ENCODE measurements at regions not wholly inside any gene's neighbourhood (a gene's known extent, or its start where the extent isn't known, plus 50 kb on each side); places are given as distances from the start of the nearest gene placed in this dataset.

DNA sequence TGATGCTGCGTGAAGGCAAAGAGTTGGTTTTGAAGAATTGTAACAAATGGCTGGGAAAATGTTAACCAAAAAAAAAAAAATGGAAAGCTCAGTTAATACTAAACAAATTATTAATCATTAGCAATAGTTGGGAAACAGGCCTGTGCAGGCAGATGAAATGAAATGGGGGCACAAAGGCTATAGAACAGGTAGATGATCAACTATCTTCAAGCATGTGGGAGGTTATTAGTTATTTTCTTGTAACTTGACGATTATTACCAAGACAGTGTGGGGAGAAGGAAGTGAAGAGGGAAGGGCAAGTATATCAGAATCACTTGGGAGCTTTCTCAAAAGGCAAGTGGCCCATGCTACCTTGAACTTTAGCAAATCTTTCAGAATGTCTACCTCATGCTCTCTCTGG, 351.9 kb downstream of the BCOR start:
- ChIA-PET CTCF (interaction anchor here (0.6 kb wide), 1 partner anchor 1471 kb away, joined by 5 read pairs; no protein-coding TSS in a partner anchor), POLR2A (ENCODE audit: unreplicated experiment) (no interaction called here)
- Histone ChIP-seq H2AFZ (ENCODE audit: low read length) (no peak overlapping the region), H3K36me3 (ENCODE audit: low read depth, low read length) (no peaks in the 10 kb centered on the region), H3K4me1 (ENCODE audit: insufficient read depth, low read length) (no peaks in the 10 kb centered on the region), H3K9me3 (ENCODE audit: low read length) (no peaks in the 10 kb centered on the region), H3K27ac (ENCODE audit: low read length) (no peak overlapping the region), H3K27me3 (ENCODE audit: low read length) (no peaks in the 10 kb centered on the region), H3K4me2 (ENCODE audit: low read length) (no peak overlapping the region), H3K9ac (ENCODE audit: low read length) (no peak overlapping the region), H3K79me2 (ENCODE audit: low read length) (no peaks in the 10 kb centered on the region), H3F3A (ENCODE audit: low read length, unreplicated experiment) (no peaks in the 10 kb centered on the region), H3K9me2 (replicated peaks; ENCODE audit: low read length) (no peaks in the 10 kb centered on the region), H4K20me1 (ENCODE audit: low read length) (no peaks in the 10 kb centered on the region), H3K4me3 (ENCODE audit: low read length) (no peak overlapping the region)
- no peak for ATAC-seq
- intact Hi-C loops (cut with micrococcal nuclease), result no loop called here
- DNase-seq, result no peak
- TF ChIP-seq, protein P1, sequence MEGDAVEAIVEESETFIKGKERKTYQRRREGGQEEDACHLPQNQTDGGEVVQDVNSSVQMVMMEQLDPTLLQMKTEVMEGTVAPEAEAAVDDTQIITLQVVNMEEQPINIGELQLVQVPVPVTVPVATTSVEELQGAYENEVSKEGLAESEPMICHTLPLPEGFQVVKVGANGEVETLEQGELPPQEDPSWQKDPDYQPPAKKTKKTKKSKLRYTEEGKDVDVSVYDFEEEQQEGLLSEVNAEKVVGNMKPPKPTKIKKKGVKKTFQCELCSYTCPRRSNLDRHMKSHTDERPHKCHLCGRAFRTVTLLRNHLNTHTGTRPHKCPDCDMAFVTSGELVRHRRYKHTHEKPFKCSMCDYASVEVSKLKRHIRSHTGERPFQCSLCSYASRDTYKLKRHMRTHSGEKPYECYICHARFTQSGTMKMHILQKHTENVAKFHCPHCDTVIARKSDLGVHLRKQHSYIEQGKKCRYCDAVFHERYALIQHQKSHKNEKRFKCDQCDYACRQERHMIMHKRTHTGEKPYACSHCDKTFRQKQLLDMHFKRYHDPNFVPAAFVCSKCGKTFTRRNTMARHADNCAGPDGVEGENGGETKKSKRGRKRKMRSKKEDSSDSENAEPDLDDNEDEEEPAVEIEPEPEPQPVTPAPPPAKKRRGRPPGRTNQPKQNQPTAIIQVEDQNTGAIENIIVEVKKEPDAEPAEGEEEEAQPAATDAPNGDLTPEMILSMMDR (conservative IDR thresholded peaks at IDR 0.05; ENCODE audit: low read depth, low read length), result no peak
- no TSS peak for BruUV-seq (replicated peaks)

DNA sequence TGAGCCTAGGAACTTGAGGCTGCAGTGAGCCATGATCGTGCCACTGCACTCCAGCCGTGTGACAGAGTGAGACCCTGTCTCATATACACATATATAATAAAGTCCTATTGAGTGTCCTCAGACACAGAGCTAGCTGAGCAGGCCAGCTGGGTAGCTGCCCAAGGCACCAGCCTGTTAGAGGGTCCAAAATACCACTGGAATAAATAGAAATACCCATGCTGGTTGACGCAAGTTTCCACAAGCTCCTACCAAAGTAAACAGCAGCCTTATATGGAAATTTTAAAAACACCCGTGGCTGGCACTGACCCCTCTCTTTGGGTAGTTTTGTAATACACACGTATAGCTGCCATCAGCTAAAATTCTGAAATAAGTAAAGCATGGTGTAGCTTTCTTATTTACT, 348.6 kb downstream of the BCOR start:
- H3K4me2 ChIP-seq (ENCODE audit: low read length), result no peak overlapping the region
- ATAC-seq (no peak), DNase-seq (no peak)
- no peak for TF ChIP-seq EZH2 (IDR thresholded peaks at IDR 0.05; ENCODE audit: low read length, unreplicated experiment)
- no peak for TF ChIP-seq EZH2phosphoT487 (IDR thresholded peaks at IDR 0.05; ENCODE audit: borderline replicate concordance, low read length)
- TF ChIP-seq, protein P1 (conservative IDR thresholded peaks at IDR 0.05; ENCODE audit: low read depth, low read length), result no peak
- H4K20me1 ChIP-seq (ENCODE audit: low read length), result no peaks in the 10 kb centered on the region
- H3K27ac ChIP-seq (ENCODE audit: low read length), result no peak overlapping the region
- no peaks in the 10 kb centered on the region for H3K79me2 ChIP-seq (ENCODE audit: low read length)
- POLR2A ChIA-PET (ENCODE audit: unreplicated experiment), result no interaction called here
- H3F3A ChIP-seq (ENCODE audit: low read length, unreplicated experiment), result no peaks in the 10 kb centered on the region
- intact Hi-C loops (cut with micrococcal nuclease), result no loop called here
- no peak overlapping the region for H3K9ac ChIP-seq (ENCODE audit: low read length)
- H3K4me1 ChIP-seq (ENCODE audit: insufficient read depth, low read length), result peaks cover 5% of the 10 kb centered on the region
- no peak overlapping the region for H3K4me3 ChIP-seq (ENCODE audit: low read length)
- no TSS peak for BruUV-seq (replicated peaks)
- CTCF ChIA-PET, result no interaction called here
- H2AFZ ChIP-seq (ENCODE audit: low read length), result no peak overlapping the region
- H3K9me2 ChIP-seq (replicated peaks; ENCODE audit: low read length), result no peaks in the 10 kb centered on the region
- H3K27me3 ChIP-seq (ENCODE audit: low read length), result no peaks in the 10 kb centered on the region
- no peaks in the 10 kb centered on the region for H3K36me3 ChIP-seq (ENCODE audit: low read depth, low read length)
- H3K9me3 ChIP-seq (ENCODE audit: low read length), result no peaks in the 10 kb centered on the region

DNA sequence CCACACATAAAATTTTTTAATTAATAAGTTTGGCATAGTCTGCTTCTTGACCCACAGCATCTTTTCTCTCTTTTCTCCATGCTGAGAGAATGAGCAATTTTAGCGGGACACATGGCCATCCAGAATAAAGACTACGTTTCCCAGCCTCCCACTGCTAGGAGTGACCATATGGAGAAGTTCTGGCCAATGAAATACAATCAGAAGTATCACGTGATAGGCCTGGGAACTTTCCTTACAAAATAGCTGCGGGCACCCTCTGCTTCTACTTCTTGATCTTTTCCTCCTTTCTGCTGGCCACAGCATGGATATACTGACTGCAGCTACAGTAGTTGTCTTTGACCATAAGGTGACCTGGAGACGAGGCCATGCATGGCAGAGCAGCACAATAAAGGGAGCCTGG, 348.0 kb downstream of the BCOR start:
- Histone ChIP-seq H3K9me3 (ENCODE audit: low read length) (no peaks in the 10 kb centered on the region), H2AFZ (ENCODE audit: low read length) (no peak overlapping the region), H3K4me2 (ENCODE audit: low read length) (no peak overlapping the region), H3K9me2 (replicated peaks; ENCODE audit: low read length) (no peaks in the 10 kb centered on the region), H3K9ac (ENCODE audit: low read length) (no peak overlapping the region), H3K4me3 (ENCODE audit: low read length) (no peak overlapping the region), H3K27ac (ENCODE audit: low read length) (no peak overlapping the region), H3K36me3 (ENCODE audit: low read depth, low read length) (no peaks in the 10 kb centered on the region), H3K27me3 (ENCODE audit: low read length) (no peaks in the 10 kb centered on the region), H3K79me2 (ENCODE audit: low read length) (no peaks in the 10 kb centered on the region), H3F3A (ENCODE audit: low read length, unreplicated experiment) (no peaks in the 10 kb centered on the region), H3K4me1 (ENCODE audit: insufficient read depth, low read length) (peaks cover 6% of the 10 kb centered on the region), H4K20me1 (ENCODE audit: low read length) (no peaks in the 10 kb centered on the region)
- no TSS peak for BruUV-seq (replicated peaks)
- ATAC-seq, result no peak
- intact Hi-C loops (cut with micrococcal nuclease), result no loop called here
- DNase-seq, result no peak
- TF ChIP-seq EZH2 (IDR thresholded peaks at IDR 0.05; ENCODE audit: low read length, unreplicated experiment), result no peak
- POLR2A ChIA-PET (ENCODE audit: unreplicated experiment), result no interaction called here
- CTCF ChIA-PET, result no interaction called here
